ENCODE measurements at regions not wholly inside any gene's neighbourhood (a gene's known extent, or its start where the extent isn't known, plus 50 kb on each side); places are given as distances from the start of the nearest gene placed in this dataset.

- DNase-seq (ENCODE audit: low spot score): no peak
- intact Hi-C loops (cut with micrococcal nuclease; ENCODE audit: unreplicated experiment): no loop called here
- H3K4me3 ChIP-seq (ENCODE audit: low read depth, low read length, poor library complexity, severe bottlenecking): no peak overlapping the region
- no peaks in the 10 kb centered on the region for H3K27me3 ChIP-seq (replicated peaks; ENCODE audit: insufficient read depth, low read depth, low read length, poor library complexity)
- no peak overlapping the region for H3K27ac ChIP-seq (ENCODE audit: low read depth, low read length, poor library complexity, severe bottlenecking)
- ChIA-PET CTCF (no interaction called here), POLR2A (ENCODE audit: low non-redundant PET) (no interaction called here)
- TF ChIP-seq EZH2 (IDR thresholded peaks at IDR 0.05; ENCODE audit: borderline replicate concordance, low read depth, low read length, poor library complexity, severe bottlenecking) (no peak), CTCF (conservative IDR thresholded peaks at IDR 0.05; ENCODE audit: low read depth, low read length) (no peak)
- H3K4me1 ChIP-seq (ENCODE audit: insufficient read depth, low read length, poor library complexity, severe bottlenecking): no peaks in the 10 kb centered on the region
- no TSS peak for BruUV-seq (replicated peaks)
- peaks cover 6% of the 10 kb centered on the region for H3K9me3 ChIP-seq (ENCODE audit: low read depth, low read length, poor library complexity, severe bottlenecking)
- no peaks in the 10 kb centered on the region for H3K36me3 ChIP-seq (ENCODE audit: insufficient read depth, low read length, poor library complexity, severe bottlenecking)
Observed at GRCh38 chr4:35175894-35176293, 1068.4 kb downstream of the ARAP2 start.

- TF ChIP-seq EZH2 (IDR thresholded peaks at IDR 0.05; ENCODE audit: borderline replicate concordance, low read depth, low read length, poor library complexity, severe bottlenecking): no peak
- no peak for TF ChIP-seq CTCF (conservative IDR thresholded peaks at IDR 0.05; ENCODE audit: low read depth, low read length)
- ChIA-PET POLR2A (ENCODE audit: low non-redundant PET) (no interaction called here), CTCF (no interaction called here)
- no peak for DNase-seq (ENCODE audit: low spot score)
- Histone ChIP-seq H3K36me3 (ENCODE audit: insufficient read depth, low read length, poor library complexity, severe bottlenecking) (no peaks in the 10 kb centered on the region), H3K27ac (ENCODE audit: low read depth, low read length, poor library complexity, severe bottlenecking) (no peak overlapping the region), H3K9me3 (ENCODE audit: low read depth, low read length, poor library complexity, severe bottlenecking) (no peaks in the 10 kb centered on the region), H3K4me3 (ENCODE audit: low read depth, low read length, poor library complexity, severe bottlenecking) (no peak overlapping the region), H3K4me1 (ENCODE audit: insufficient read depth, low read length, poor library complexity, severe bottlenecking) (no peaks in the 10 kb centered on the region), H3K27me3 (replicated peaks; ENCODE audit: insufficient read depth, low read depth, low read length, poor library complexity) (no peaks in the 10 kb centered on the region)
- no TSS peak for BruUV-seq (replicated peaks)
- intact Hi-C loops (cut with micrococcal nuclease; ENCODE audit: unreplicated experiment): no loop called here
Observed at GRCh38 chr4:35182451-35182850, 1061.9 kb downstream of the ARAP2 start.

- intact Hi-C loops (cut with micrococcal nuclease; ENCODE audit: unreplicated experiment): no loop called here
- Histone ChIP-seq H3K36me3 (ENCODE audit: insufficient read depth, low read length, poor library complexity, severe bottlenecking) (no peaks in the 10 kb centered on the region), H3K27me3 (replicated peaks; ENCODE audit: insufficient read depth, low read depth, low read length, poor library complexity) (no peaks in the 10 kb centered on the region), H3K27ac (ENCODE audit: low read depth, low read length, poor library complexity, severe bottlenecking) (no peak overlapping the region), H3K9me3 (ENCODE audit: low read depth, low read length, poor library complexity, severe bottlenecking) (no peaks in the 10 kb centered on the region), H3K4me1 (ENCODE audit: insufficient read depth, low read length, poor library complexity, severe bottlenecking) (no peaks in the 10 kb centered on the region), H3K4me3 (ENCODE audit: low read depth, low read length, poor library complexity, severe bottlenecking) (no peak overlapping the region)
- no peak for TF ChIP-seq EZH2 (IDR thresholded peaks at IDR 0.05; ENCODE audit: borderline replicate concordance, low read depth, low read length, poor library complexity, severe bottlenecking)
- ChIA-PET POLR2A (ENCODE audit: low non-redundant PET) (no interaction called here), CTCF (no interaction called here)
- BruUV-seq (replicated peaks): no TSS peak
- no peak for DNase-seq (ENCODE audit: low spot score)
Observed at GRCh38 chr4:35189988-35190613, 1054.2 kb downstream of the ARAP2 start.

GRCh38 chr4:35201403-35201802, 1042.9 kb downstream of the ARAP2 start:
- no peak for DNase-seq (ENCODE audit: low spot score)
- ChIA-PET CTCF (no interaction called here), POLR2A (ENCODE audit: low non-redundant PET) (interaction anchor here (0.6 kb wide), 1 partner anchor 865 kb away, joined by 7 read pairs; no protein-coding TSS in a partner anchor)
- Histone ChIP-seq H3K4me1 (ENCODE audit: insufficient read depth, low read length, poor library complexity, severe bottlenecking) (no peaks in the 10 kb centered on the region), H3K27me3 (replicated peaks; ENCODE audit: insufficient read depth, low read depth, low read length, poor library complexity) (no peaks in the 10 kb centered on the region), H3K27ac (ENCODE audit: low read depth, low read length, poor library complexity, severe bottlenecking) (no peak overlapping the region), H3K4me3 (ENCODE audit: low read depth, low read length, poor library complexity, severe bottlenecking) (no peak overlapping the region), H3K36me3 (ENCODE audit: insufficient read depth, low read length, poor library complexity, severe bottlenecking) (no peaks in the 10 kb centered on the region), H3K9me3 (ENCODE audit: low read depth, low read length, poor library complexity, severe bottlenecking) (no peaks in the 10 kb centered on the region)
- intact Hi-C loops (cut with micrococcal nuclease; ENCODE audit: unreplicated experiment): no loop called here
- no TSS peak for BruUV-seq (replicated peaks)
- no peak for TF ChIP-seq CTCF (conservative IDR thresholded peaks at IDR 0.05; ENCODE audit: low read depth, low read length)
